ENCODE measurements at regions not wholly inside any gene's neighbourhood (a gene's known extent, or its start where the extent isn't known, plus 50 kb on each side); places are given as distances from the start of the nearest gene placed in this dataset.
"Not testable (repeated sequence)": the region's sequence is repeated elsewhere in the genome, so short reads cannot be mapped to it uniquely, and the experiment has no call there.

DNA sequence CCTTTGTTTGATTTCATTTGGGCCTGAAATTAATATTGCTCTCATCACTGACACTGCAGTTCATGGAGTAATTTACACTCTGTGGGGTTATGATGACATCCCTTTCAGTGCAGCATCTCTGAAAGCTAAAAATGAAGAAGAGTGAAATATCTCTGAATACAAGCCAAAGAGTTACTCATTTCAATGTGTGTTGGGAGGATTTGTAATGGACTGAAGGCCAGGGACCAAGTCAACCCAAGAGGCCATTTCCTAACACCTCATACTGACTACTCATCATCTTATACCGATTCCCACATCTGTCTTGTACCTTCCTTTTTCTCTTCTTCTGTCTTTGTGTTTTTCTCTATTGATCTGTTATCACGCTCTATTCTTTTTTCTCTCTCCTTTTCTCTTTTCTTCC is 374.4 kb upstream of the FRG1 start:
- H3K27me3 ChIP-seq; H3K9me3 ChIP-seq; H3K27ac ChIP-seq; H3K4me1 ChIP-seq; H3K4me3 ChIP-seq; H3K36me3 ChIP-seq; DNase-seq (ENCODE audit: low spot score in 2 of 2); intact Hi-C loops (cut with DNase I; ENCODE audit: low total_unique reads): not testable (repeated sequence)

DNA sequence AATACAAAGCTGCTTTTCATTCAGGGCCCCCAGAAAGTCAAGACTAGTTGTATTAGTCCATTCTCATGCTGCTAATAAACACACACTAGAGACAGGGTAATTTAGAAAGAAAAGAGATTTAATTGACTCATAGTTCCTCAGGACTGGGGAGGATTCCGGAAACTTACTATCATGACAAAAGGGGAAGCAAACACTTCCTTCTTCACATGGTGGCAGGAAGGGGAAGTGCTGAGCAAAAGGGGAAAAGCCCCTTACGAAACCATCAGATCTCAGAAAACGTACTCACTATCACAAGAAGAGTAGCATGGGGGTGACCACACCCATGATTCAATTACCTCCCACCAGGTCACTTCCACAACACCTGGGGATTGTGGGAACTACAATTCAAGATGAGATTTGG is 373.8 kb upstream of the FRG1 start:
- intact Hi-C loops (cut with DNase I; ENCODE audit: low total_unique reads); H3K4me3 ChIP-seq; H3K4me1 ChIP-seq; H3K27me3 ChIP-seq; H3K36me3 ChIP-seq; DNase-seq (ENCODE audit: low spot score in 2 of 2); H3K9me3 ChIP-seq; H3K27ac ChIP-seq: not testable (repeated sequence)

DNA sequence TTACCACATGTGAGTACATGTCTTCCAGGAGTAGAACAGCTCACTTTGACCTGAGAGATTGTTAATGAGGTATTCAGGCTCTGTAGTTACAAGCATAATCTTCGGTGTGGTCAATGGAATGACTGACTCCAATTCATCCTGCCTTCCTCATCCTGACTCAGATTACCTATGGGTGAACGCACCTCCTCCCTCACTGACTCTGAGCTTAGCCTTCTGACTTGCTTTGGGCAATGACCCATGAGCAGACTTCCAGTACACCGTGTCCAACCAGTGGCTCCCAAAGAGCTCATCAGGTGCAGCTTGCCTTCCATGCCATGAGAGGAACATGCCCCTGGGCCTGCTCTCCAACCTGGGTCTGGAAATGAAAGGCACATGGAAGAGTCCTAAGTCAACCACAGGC is 361.0 kb upstream of the FRG1 start:
- DNase-seq (ENCODE audit: low spot score in 2 of 2); H3K27me3 ChIP-seq; intact Hi-C loops (cut with DNase I; ENCODE audit: low total_unique reads); H3K4me1 ChIP-seq; H3K4me3 ChIP-seq; H3K36me3 ChIP-seq; H3K9me3 ChIP-seq; H3K27ac ChIP-seq: not testable (repeated sequence)

DNA sequence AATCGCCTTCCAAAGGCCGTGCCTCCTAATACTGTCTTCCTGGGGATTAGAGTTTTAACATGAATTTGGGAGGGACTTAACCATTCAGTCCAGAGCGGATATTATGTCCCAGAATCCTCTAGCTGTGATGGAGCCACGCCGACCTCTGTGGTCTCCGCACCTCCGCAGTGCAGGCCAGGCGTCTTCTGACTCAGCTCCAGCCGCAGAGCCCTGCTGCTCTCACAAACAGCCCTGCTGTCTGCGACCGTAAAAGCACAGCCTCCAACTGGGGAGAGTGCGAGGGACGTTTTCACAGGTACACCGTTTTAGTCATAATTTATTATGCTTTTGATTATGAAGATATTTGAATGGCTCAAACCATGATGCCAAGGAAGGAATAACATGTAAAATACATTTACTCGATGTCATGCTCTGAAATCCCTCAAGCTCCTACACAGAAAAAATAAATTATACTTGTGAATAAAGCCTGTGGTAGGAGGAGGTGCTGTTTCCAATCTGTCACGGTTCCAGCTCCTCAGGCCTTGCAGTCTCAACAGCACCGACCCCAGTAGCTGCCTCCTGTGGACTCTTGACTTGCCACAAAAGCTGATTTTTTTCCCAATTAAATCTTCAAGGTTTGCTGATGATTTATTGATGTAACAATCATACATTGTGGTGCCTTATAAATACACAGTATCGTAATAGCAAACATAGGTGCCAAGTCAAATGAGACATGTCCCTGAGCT is 353.6 kb upstream of the FRG1 start:
- H3K36me3 ChIP-seq; H3K9me3 ChIP-seq; DNase-seq (ENCODE audit: low spot score in 2 of 2); intact Hi-C loops (cut with DNase I; ENCODE audit: low total_unique reads); H3K27me3 ChIP-seq; H3K27ac ChIP-seq; H3K4me3 ChIP-seq; H3K4me1 ChIP-seq: not testable (repeated sequence)

DNA sequence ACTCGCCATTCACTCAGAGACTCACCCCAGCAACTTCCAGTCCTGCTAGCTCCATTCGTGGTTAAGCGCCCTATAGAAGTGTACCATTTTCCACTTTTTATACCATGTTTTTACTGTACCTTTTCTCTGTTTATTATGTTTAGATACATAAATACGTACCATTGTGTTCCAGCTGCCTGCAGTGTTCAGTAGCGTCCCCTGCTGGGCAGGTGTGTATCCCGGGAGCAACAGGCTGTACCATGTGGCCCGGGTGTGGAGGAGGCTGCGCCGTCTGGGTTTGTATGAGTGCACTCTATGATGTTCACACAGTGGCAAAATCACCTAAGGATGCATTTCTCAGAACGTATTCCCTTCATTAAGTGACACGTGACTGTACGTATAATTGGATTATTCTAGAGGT is 351.5 kb upstream of the FRG1 start:
- H3K4me3 ChIP-seq; H3K36me3 ChIP-seq; H3K27ac ChIP-seq; H3K4me1 ChIP-seq; intact Hi-C loops (cut with DNase I; ENCODE audit: low total_unique reads); H3K9me3 ChIP-seq; DNase-seq (ENCODE audit: low spot score in 2 of 2); H3K27me3 ChIP-seq: not testable (repeated sequence)

DNA sequence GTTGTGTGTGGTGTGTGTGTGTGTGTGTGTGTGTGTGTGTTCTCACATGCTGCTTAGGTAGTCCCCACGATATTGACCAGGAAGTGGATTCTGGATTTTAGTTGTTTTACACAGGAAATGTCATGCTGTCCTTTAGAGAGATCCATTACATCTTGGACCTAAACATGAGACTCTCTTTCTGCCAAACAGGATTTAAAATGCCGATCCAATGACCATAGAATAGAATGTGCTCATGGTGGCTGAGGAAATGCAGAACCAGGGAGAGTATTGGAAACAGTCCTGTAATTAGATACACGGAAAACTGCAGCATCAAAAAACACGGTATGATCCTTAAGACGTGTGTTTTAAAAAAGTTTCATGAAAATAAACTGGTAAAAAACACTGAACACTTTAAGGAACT is 347.8 kb upstream of the FRG1 start:
- no peak overlapping the region for H3K4me3 ChIP-seq
- H3K27ac ChIP-seq, result no peak overlapping the region
- DNase-seq (ENCODE audit: low spot score in 2 of 2), result no peak
- H3K9me3 ChIP-seq, result no peaks in the 10 kb centered on the region
- H3K4me1 ChIP-seq, result no peaks in the 10 kb centered on the region
- TF ChIP-seq POLR2A (IDR thresholded peaks at IDR 0.05) (no peak), POLR2AphosphoS5 (IDR thresholded peaks at IDR 0.05) (no peak)
- TF ChIP-seq, protein P1, sequence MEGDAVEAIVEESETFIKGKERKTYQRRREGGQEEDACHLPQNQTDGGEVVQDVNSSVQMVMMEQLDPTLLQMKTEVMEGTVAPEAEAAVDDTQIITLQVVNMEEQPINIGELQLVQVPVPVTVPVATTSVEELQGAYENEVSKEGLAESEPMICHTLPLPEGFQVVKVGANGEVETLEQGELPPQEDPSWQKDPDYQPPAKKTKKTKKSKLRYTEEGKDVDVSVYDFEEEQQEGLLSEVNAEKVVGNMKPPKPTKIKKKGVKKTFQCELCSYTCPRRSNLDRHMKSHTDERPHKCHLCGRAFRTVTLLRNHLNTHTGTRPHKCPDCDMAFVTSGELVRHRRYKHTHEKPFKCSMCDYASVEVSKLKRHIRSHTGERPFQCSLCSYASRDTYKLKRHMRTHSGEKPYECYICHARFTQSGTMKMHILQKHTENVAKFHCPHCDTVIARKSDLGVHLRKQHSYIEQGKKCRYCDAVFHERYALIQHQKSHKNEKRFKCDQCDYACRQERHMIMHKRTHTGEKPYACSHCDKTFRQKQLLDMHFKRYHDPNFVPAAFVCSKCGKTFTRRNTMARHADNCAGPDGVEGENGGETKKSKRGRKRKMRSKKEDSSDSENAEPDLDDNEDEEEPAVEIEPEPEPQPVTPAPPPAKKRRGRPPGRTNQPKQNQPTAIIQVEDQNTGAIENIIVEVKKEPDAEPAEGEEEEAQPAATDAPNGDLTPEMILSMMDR (IDR thresholded peaks at IDR 0.05), result no peak
- no peaks in the 10 kb centered on the region for H3K27me3 ChIP-seq
- intact Hi-C loops (cut with DNase I; ENCODE audit: low total_unique reads), result no loop called here
- H3K36me3 ChIP-seq, result no peaks in the 10 kb centered on the region

DNA sequence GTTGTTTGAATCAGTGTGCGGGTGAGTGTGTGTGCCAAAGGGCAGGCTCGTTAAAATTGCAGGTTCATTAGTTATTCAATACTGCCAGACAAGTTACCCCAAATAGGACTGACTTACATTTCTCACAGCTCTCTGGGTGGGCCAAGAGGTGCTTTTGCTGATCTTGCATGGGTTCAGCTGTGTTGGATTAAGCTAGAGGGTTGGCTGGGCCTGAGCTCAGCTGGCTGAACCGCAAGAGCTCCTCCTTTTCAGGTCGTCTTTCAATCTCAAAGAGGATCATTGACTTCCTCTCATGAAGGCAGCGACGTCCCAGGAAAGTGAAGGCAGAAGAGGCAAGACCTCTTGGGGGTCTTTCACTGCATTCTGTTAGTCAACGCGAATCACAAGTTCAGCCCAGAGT is 343.3 kb upstream of the FRG1 start:
- Histone ChIP-seq H3K27me3 (no peaks in the 10 kb centered on the region), H3K36me3 (no peaks in the 10 kb centered on the region), H3K27ac (no peak overlapping the region), H3K9me3 (no peaks in the 10 kb centered on the region), H3K4me3 (no peak overlapping the region), H3K4me1 (no peaks in the 10 kb centered on the region)
- TF ChIP-seq POLR2A (IDR thresholded peaks at IDR 0.05), result no peak
- TF ChIP-seq, protein P1 (IDR thresholded peaks at IDR 0.05), result no peak
- no peak for TF ChIP-seq POLR2AphosphoS5 (IDR thresholded peaks at IDR 0.05)
- intact Hi-C loops (cut with DNase I; ENCODE audit: low total_unique reads), result no loop called here
- no peak for DNase-seq (ENCODE audit: low spot score in 2 of 2)

DNA sequence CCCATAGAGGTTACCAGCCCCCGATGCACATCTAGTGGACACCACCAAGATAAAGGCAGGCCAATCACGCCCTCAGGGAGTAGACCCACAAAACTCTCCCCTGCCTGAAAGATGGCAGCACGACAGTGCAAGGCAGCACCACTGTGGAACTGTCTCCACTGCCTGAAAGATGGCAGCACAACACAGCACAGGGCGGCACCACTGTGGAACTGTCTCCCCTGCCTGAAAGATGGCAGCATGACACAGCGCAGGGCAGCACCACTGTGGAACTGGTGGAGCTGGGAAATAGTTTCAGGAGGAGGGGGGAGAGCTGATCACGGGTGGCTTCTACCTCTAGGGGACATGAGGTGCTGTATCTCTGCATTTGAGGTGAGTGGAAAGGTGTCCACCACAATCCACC is 340.4 kb upstream of the FRG1 start:
- Histone ChIP-seq H3K9me3 (no peaks in the 10 kb centered on the region), H3K27ac (no peak overlapping the region), H3K27me3 (no peaks in the 10 kb centered on the region), H3K4me3 (no peak overlapping the region), H3K4me1 (no peaks in the 10 kb centered on the region), H3K36me3 (no peaks in the 10 kb centered on the region)
- intact Hi-C loops (cut with DNase I; ENCODE audit: low total_unique reads), result no loop called here
- no peak for TF ChIP-seq POLR2A (IDR thresholded peaks at IDR 0.05)
- TF ChIP-seq, protein P1 (IDR thresholded peaks at IDR 0.05), result no peak
- no peak for TF ChIP-seq POLR2AphosphoS5 (IDR thresholded peaks at IDR 0.05)
- DNase-seq (ENCODE audit: low spot score in 2 of 2), result no peak
